Right lobe of liver (tissue), 4 donors: ENCODE measurements at regions not wholly inside any gene's neighbourhood (a gene's known extent, or its start where the extent isn't known, plus 50 kb on each side); places are given as distances from the start of the nearest gene placed in this dataset.

Experiments used
- POLR2A ChIP-seq: fragments of 450-650 bp; IDR thresholded peaks from one replicate; pipeline ENCODE4 v1.6.1; 2017; ENCODE audit warnings: antibody characterized with exemption, mild to moderate bottlenecking
- TF ChIP-seq, protein P1 (sequence below), 4 donors: fragments of 200-600 bp in 3 of 4; fragments of 450-650 bp in 1 of 4; IDR thresholded peaks; one replicate each; pipeline versions ENCODE4 v1.5.1 to v1.8.0; 2016 to 2022; ENCODE audit warnings: antibody characterized with exemption in 4 of 4, mild to moderate bottlenecking in 2 of 4
- donor health status: DM: no; HTN: no; CAD: no.
- donor health status: DM: no; HTN: no; CAD: no.
- donor health status: DM: no; HTN: yes; CAD: no.

DNA sequence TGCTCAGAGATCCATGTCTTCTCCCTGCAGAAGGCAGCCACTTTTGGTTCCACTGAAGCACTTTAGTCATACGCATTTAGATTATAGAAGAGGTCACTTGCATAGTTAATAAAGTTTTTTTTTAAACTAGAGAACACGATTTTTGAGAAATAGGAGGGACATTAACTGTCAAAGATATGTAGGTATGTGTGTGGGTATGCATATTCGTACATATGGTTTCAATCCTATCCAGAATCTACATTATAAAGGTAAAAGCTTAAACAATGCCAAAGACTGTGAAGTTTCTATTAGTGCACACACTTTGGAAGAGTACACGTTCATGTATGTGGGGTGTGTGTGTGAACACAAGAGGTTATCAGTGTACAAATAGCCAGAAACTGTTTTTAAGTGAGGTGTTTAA lies 103.2 kb downstream of the BTBD3 start:
- TF ChIP-seq, protein P1, sequence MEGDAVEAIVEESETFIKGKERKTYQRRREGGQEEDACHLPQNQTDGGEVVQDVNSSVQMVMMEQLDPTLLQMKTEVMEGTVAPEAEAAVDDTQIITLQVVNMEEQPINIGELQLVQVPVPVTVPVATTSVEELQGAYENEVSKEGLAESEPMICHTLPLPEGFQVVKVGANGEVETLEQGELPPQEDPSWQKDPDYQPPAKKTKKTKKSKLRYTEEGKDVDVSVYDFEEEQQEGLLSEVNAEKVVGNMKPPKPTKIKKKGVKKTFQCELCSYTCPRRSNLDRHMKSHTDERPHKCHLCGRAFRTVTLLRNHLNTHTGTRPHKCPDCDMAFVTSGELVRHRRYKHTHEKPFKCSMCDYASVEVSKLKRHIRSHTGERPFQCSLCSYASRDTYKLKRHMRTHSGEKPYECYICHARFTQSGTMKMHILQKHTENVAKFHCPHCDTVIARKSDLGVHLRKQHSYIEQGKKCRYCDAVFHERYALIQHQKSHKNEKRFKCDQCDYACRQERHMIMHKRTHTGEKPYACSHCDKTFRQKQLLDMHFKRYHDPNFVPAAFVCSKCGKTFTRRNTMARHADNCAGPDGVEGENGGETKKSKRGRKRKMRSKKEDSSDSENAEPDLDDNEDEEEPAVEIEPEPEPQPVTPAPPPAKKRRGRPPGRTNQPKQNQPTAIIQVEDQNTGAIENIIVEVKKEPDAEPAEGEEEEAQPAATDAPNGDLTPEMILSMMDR (IDR thresholded peaks at IDR 0.05) = no peak
- TF ChIP-seq POLR2A = no peak
